GM19467 (cell line): ENCODE measurements at regions not wholly inside any gene's neighbourhood (a gene's known extent, or its start where the extent isn't known, plus 50 kb on each side); places are given as distances from the start of the nearest gene placed in this dataset.
"Not testable (repeated sequence)": the region's sequence is repeated elsewhere in the genome, so short reads cannot be mapped to it uniquely, and the experiment has no call there.

Experiments used
- ATAC-seq: cut with Tn5 transposase; IDR thresholded peaks from one replicate; pipeline ENCODE4 v1.9.1; 2021; ENCODE audit warnings: mild to moderate bottlenecking, moderate library complexity; ENCODE audit not compliant: unreplicated experiment

- ATAC-seq: no peak
Observed at GRCh38 chr6:170006071-170006899, 254.9 kb downstream of the ERMARD start.

DNA sequence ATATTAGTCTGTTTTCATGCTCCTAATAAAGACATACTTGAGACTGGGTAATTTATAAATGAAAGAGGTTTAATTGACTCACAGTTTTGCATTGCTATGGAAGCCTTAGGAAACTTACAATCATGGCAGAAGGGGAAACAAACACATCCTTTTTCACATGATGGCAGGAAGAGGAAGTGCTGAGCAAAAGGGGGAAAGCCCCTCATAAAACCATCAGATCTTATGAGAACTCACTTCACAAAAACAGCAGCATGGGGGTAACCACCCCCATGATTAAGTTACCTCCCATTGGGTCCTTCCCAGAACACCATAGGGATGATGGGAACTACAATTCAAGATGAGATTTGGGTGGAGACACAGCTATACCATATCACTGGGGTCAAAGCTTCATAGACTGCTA is 254.2 kb downstream of the ERMARD start:
- ATAC-seq: no peak

DNA sequence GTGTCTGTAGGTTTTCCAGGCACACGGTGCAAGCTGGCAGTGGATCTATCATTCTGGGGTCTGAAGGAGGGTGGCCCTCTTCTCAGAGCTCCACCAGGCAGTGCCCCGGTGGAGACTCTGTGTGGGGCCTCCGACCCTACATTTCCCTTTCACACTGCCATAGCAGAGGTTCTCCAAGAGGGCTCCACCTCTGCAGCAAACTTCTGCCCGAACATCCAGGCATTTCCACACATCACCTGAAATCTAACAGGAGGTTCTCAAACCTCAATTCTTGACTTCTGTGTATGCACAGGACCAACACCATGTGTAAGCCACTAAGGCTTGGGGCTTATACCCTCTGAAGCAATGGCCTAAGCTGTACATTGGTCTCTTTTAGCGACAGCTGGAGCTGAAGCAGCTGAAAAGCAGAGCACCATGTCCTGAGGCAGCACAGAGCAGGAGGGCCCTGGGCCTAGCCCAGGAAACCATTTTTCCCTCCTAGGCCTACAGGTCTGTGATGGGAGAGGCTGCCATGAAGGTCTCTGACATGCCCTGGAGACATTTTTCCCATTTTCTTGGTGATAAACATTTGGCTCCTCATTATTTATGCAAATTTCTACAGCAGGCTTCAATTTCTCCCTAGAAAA is 253.3 kb downstream of the ERMARD start:
- ATAC-seq: no peak

GRCh38 chr6:170003451-170004160 is 252.2 kb downstream of the ERMARD start:
- ATAC-seq: no peak

DNA sequence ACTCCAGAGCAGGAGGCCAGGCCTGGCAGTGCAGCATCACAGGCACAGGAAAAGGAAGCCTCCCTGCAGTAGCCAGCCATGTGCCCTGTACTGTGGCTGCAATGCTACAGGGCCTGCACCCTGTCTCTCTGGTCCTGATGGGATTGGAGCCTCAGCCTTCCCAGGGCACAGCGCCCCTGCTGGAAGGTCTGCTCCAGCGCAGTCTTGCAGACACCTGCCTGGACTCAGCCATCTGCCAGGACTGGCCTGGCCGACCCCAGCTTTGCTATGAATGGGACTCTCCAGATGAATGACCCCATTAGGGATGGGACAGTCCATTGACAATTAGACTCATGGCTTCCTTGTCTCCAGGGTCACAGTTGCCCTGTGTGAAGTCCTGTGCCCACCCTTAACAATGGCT is 251.6 kb downstream of the ERMARD start:
- no peak for ATAC-seq

DNA sequence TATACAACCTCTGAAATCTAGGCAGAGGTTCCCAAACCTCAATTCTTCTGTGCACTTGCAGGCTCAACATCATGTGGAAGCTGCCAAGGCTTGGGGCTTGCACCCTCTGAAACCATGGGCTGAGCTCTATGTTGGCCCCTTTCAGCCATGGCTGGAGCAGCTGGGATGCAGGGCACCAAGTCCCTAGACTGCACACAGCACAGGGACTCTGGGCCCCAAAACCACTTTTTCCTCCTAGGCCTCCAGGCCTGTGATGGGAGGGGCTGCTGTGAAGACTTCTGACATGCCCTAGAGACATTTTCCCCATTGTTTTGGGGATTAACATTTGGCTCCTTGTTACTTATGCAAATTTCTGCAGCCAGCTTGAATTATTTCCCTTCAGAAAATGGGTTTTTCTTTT is 250.4 kb downstream of the ERMARD start:
- not testable (repeated sequence) for ATAC-seq

- ATAC-seq: no peak
Observed at GRCh38 chr6:170000071-170000843, 248.8 kb downstream of the ERMARD start.

GRCh38 chr6:169999367-169999766 is 247.9 kb downstream of the ERMARD start:
- ATAC-seq: no peak

GRCh38 chr6:169998457-169998856 is 247.0 kb downstream of the ERMARD start:
- no peak for ATAC-seq

DNA sequence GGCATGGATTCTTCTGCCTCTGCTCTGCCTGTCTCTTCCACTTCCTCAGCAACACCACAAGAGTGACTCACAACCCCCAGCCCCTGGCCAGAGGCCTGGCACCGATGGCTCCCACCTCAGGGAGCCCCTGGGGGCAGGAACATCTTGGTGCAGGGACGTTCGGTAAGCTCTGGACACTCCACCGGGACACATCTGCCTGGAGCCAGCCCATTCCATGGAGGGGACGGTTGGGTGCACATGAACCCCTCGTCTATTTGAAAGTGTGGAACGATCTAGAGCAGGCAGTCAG is 246.5 kb downstream of the ERMARD start:
- no peak for ATAC-seq

GRCh38 chr6:169997187-169997929 is 245.9 kb downstream of the ERMARD start:
- ATAC-seq: no peak

DNA sequence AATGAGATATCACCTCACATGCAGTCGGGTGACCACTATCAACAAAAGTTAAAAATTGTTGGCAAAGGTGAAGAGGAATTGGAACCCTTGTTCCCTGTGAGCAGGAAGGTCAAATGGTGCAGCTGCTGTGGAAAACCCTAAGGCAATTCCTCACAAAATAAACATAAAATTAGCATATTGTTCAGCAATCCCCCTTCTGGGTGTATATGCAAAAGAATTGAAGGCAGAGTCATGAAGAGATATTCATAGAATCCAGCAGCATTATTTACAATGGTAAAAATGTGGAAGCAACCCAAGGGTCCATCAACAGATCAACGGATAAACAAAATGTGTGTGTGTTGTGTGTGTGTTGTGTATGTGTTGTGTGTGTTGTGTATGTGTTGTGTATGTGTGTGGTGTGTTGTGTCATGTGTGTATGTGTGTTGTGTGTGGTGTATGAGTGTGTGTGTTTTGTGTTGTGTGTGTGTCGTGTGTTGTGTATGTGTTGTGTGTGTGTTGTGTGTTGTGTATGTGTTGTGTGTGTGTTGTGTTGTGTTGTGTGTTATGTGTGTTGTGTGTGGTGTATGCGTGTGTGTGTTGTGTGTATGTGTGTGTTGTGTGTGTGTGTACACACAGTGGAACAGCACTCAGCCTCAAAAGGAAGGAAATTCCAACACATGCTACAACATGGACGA is 245.1 kb downstream of the ERMARD start:
- ATAC-seq: no peak

DNA sequence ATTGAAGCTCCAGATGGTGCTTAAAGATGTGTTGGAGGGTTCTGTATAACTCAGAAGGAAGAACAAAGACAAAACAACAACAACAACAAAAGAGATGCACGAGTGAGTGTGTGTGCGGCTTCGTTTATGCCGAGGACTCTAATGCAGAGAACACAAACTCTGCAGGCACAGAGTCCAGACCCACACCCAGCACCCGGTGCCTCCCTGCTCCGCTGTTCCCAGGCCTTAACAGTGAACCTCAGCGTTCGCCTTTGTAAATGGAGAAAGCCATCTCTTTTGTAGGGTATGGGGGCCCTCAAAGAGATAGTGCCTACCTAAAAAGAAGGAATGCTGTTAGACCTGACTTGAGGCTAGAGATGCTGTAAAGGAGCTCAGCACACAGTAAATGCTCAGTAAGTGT is 243.3 kb downstream of the ERMARD start:
- ATAC-seq: no peak

- no peak for ATAC-seq
Observed at GRCh38 chr6:169993861-169994481, 242.5 kb downstream of the ERMARD start.

- no peak for ATAC-seq
Observed at GRCh38 chr6:169991913-169992312, 240.5 kb downstream of the ERMARD start.

GRCh38 chr6:169991031-169991390 is 239.6 kb downstream of the ERMARD start:
- no peak for ATAC-seq

DNA sequence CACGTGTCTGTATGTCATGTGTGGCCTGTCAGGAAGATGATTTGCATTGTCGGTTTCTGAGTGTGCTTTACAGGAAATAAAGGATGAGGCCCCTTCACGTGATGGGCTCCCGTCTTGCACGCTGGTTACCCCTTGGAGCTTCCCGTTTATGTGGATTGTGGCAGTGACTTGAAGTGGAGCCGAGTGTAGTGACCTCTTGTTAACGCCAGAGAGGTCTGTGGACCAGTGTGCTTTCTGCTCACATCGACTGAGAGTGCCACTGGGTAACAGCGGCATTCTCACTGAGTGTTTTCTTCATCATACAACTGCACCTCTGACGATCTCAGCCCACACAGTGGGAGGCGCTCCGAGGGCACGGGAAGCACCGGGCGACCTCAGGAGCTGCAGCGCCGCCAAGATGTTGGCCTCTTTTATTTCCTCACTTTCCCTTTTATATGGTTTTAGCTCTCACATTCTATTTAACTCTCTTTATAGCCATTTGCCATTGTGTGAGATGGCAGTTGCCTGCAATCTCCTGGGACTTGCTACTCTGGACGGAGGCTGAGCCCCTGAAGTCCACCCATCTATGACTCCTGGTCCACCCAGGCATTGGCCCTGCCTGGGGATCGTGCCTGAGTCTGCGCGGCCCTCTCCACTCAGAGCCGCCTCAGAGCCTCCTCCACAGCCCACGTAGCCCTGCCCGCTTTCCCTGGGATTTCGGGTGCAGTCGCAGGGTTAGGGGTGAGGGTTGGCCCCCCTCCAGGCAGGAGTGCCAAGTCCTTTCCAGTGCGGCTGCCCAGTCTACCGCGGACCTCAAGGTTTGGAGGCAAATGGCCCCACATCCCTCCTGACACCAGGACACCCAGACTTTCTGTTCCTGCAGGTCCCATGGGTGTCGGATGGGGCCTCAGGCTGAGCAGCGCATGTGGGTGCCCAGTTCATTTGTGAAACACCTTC is 238.9 kb downstream of the ERMARD start:
- ATAC-seq: peak; percentile 43

- no peak for ATAC-seq
Observed at GRCh38 chr6:169989594-169989993, 238.2 kb downstream of the ERMARD start.
